ENCODE measurements at regions not wholly inside any gene's neighbourhood (a gene's known extent, or its start where the extent isn't known, plus 50 kb on each side); places are given as distances from the start of the nearest gene placed in this dataset.

DNA sequence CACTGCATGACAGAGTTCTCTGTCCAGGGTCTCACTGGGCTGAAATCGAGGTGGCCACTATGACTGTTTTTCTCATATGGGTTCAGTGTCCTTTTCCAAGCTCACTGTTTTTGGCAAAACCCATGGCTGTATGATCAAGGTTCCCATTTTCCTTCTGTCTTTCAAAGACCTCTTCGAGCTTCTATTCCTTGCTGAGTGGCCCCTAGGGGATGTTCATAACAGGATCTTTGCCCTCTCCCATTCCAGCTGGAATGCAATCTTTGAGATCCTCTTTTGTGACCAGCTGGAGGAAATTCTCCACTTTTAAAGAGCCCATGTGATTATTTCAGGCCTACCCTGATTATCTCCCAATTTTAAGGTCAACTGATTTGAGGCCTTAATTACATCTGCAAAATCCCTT, 572.5 kb upstream of the SLC10A2 start:
- WGBS, 2 donors = 32 to 42% methylated on average over 2 of the region's 2 CpGs
- DNase-seq = no peak
- H3K9me3 ChIP-seq = no peaks in the 10 kb centered on the region
- H3K4me3 ChIP-seq = no peak overlapping the region
- no peaks in the 10 kb centered on the region for H3K36me3 ChIP-seq (replicated peaks in 1 of 2; ENCODE audit: insufficient read depth in 1 of 2, low read depth in 2 of 2)
- TF ChIP-seq, protein P1, sequence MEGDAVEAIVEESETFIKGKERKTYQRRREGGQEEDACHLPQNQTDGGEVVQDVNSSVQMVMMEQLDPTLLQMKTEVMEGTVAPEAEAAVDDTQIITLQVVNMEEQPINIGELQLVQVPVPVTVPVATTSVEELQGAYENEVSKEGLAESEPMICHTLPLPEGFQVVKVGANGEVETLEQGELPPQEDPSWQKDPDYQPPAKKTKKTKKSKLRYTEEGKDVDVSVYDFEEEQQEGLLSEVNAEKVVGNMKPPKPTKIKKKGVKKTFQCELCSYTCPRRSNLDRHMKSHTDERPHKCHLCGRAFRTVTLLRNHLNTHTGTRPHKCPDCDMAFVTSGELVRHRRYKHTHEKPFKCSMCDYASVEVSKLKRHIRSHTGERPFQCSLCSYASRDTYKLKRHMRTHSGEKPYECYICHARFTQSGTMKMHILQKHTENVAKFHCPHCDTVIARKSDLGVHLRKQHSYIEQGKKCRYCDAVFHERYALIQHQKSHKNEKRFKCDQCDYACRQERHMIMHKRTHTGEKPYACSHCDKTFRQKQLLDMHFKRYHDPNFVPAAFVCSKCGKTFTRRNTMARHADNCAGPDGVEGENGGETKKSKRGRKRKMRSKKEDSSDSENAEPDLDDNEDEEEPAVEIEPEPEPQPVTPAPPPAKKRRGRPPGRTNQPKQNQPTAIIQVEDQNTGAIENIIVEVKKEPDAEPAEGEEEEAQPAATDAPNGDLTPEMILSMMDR (IDR thresholded peaks at IDR 0.05) = no peak
- no peak for TF ChIP-seq POLR2A (IDR thresholded peaks at IDR 0.05)
- H3K27me3 ChIP-seq = no peaks in the 10 kb centered on the region
- no peak overlapping the region for H3K27ac ChIP-seq
- intact Hi-C loops (cut with DNase I) = no loop called here
- no peak for ATAC-seq
- H3K4me1 ChIP-seq = no peaks in the 10 kb centered on the region

DNA sequence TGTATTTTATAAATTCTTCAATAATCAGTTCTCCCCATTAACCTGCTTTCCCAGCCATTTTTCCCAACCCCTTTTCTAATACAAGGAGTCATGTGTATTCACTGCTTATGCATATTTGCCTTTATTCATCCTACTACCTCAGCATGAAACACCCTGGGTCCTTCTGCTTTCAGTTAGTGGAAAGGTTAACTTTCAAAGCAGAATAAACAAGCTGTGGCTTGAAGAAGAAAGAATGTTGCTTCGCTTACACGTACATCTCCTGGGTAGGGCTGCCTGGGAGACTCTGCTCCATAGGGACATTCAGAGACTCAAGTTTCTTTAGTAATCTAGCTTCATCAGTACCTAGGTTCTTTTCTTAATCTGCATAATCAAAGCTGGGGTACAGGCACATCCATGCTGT, 567.8 kb upstream of the SLC10A2 start:
- WGBS, 2 donors = 52 to 67% methylated on average over 2 of the region's 2 CpGs
- DNase-seq = no peak

GRCh38 chr13:103625194-103625593, 559.0 kb upstream of the SLC10A2 start:
- no peak for TF ChIP-seq POLR2A (IDR thresholded peaks at IDR 0.05)
- TF ChIP-seq, protein P1 (IDR thresholded peaks at IDR 0.05) = no peak
- Histone ChIP-seq H3K36me3 (replicated peaks in 1 of 2; ENCODE audit: insufficient read depth in 1 of 2, low read depth in 2 of 2) (no peaks in the 10 kb centered on the region), H3K4me1 (no peaks in the 10 kb centered on the region), H3K27ac (no peak overlapping the region), H3K4me3 (no peak overlapping the region), H3K9me3 (no peaks in the 10 kb centered on the region), H3K27me3 (no peaks in the 10 kb centered on the region)
- ATAC-seq (no peak), DNase-seq (no peak)
- WGBS, 2 donors = 56 to 62% methylated on average over 5 of the region's 5 CpGs
- intact Hi-C loops (cut with DNase I) = no loop called here

More for the DNA sequence above, 567.8 kb upstream of the SLC10A2 start:
- Histone ChIP-seq H3K4me3 (no peak overlapping the region), H3K36me3 (replicated peaks in 1 of 2; ENCODE audit: insufficient read depth in 1 of 2, low read depth in 2 of 2) (no peaks in the 10 kb centered on the region), H3K4me1 (no peaks in the 10 kb centered on the region), H3K27ac (no peak overlapping the region), H3K27me3 (no peaks in the 10 kb centered on the region), H3K9me3 (no peaks in the 10 kb centered on the region)
- TF ChIP-seq, protein P1 (IDR thresholded peaks at IDR 0.05) = no peak
- no peak for TF ChIP-seq POLR2A (IDR thresholded peaks at IDR 0.05)
- intact Hi-C loops (cut with DNase I) = no loop called here
- ATAC-seq = no peak

DNA sequence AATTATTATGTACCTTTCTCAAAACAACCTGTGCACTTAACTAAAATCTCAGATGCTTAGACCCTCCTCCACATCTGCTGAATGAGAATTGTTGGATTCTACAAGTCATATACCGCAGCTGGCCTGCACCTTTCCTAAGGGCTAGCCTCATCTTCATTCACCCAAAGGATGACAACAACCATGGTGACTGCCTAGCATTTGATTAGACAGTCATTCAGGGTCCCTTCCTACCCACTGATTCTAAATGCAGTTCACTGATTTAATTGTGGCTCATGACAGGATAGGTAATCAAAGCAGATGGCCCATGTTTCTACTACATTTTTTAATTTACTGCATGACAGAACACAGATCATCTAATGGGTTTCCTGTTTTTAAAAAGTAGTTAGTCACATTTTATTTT, 551.9 kb upstream of the SLC10A2 start:
- TF ChIP-seq, protein P1 (IDR thresholded peaks at IDR 0.05) = no peak
- no peak for TF ChIP-seq POLR2A (IDR thresholded peaks at IDR 0.05)
- 86 to 100% methylated on average over 1 of the region's 1 CpG for WGBS, 2 donors
- H3K27me3 ChIP-seq = no peaks in the 10 kb centered on the region
- H3K4me1 ChIP-seq = no peaks in the 10 kb centered on the region
- no peaks in the 10 kb centered on the region for H3K36me3 ChIP-seq (replicated peaks in 1 of 2; ENCODE audit: insufficient read depth in 1 of 2, low read depth in 2 of 2)
- H3K9me3 ChIP-seq = no peaks in the 10 kb centered on the region
- intact Hi-C loops (cut with DNase I) = no loop called here
- no peak for ATAC-seq
- no peak overlapping the region for H3K4me3 ChIP-seq
- DNase-seq = no peak
- H3K27ac ChIP-seq = no peak overlapping the region

- H3K9me3 ChIP-seq = no peaks in the 10 kb centered on the region
- DNase-seq (no peak), ATAC-seq (no peak)
- no peaks in the 10 kb centered on the region for H3K27me3 ChIP-seq
- no peaks in the 10 kb centered on the region for H3K4me1 ChIP-seq
- H3K36me3 ChIP-seq (replicated peaks in 1 of 2; ENCODE audit: insufficient read depth in 1 of 2, low read depth in 2 of 2) = no peaks in the 10 kb centered on the region
- WGBS, 2 donors = 59 to 65% methylated on average over 4 of the region's 4 CpGs
- intact Hi-C loops (cut with DNase I) = no loop called here
- no peak overlapping the region for H3K4me3 ChIP-seq
- TF ChIP-seq POLR2A (IDR thresholded peaks at IDR 0.05) = no peak
- TF ChIP-seq, protein P1 (IDR thresholded peaks at IDR 0.05) = no peak
- H3K27ac ChIP-seq = no peak overlapping the region
Observed at GRCh38 chr13:103615771-103616170, 549.6 kb upstream of the SLC10A2 start.
